SH-SY5Y (cell line): ENCODE measurements at regions not wholly inside any gene's neighbourhood (a gene's known extent, or its start where the extent isn't known, plus 50 kb on each side); places are given as distances from the start of the nearest gene placed in this dataset.

ENCODE experiments used
- GATA2 ChIP-seq: IDR thresholded peaks from 2 replicates; pipeline ENCODE4 v1.6.1; 2011; ENCODE audit warnings: mild to moderate bottlenecking, low read depth, low read length
- GATA3 ChIP-seq: IDR thresholded peaks from 2 replicates; pipeline ENCODE4 v1.6.1; 2011; ENCODE audit warnings: low read depth, mild to moderate bottlenecking, low read length, moderate library complexity

DNA sequence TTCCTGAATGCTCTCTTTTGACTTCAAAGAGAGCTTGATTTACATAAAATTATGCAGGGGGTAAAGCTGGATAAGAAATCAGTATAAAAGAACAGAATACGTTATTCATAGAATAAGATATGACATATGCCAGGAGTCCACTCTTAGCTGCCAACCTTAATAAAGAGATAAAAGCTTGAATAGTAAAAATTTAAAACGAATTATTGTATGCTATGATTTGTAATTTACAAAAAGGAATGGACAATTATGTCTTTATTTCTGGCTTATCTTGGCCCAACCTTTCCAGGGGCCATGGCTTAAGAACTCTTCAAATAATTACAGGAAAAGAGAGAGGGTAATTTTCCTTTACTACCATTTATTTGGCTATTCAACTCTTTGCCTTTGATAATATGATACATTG, 192.2 kb upstream of the ITM2A start:
- TF ChIP-seq GATA2 (no peak), GATA3 (no peak)
